ENCODE measurements at regions not wholly inside any gene's neighbourhood (a gene's known extent, or its start where the extent isn't known, plus 50 kb on each side); places are given as distances from the start of the nearest gene placed in this dataset.

- Histone ChIP-seq H3K27me3 (replicated peaks; ENCODE audit: control insufficient read depth, insufficient read depth, low read length) (no peaks in the 10 kb centered on the region), H3K36me3 (ENCODE audit: control insufficient read depth, insufficient read depth, low read length) (no peaks in the 10 kb centered on the region), H3K4me3 (replicated peaks; ENCODE audit: low read depth, low read length) (no peak overlapping the region)
- no peak for TF ChIP-seq CTCF (IDR thresholded peaks at IDR 0.05; ENCODE audit: insufficient read depth, low read length, poor library complexity, severe bottlenecking)
- DNase-seq (ENCODE audit: extremely low read depth, insufficient read length): peak; percentile 77
Measured at GRCh38 chr17:70365091-70365583, 195.8 kb downstream of the KCNJ2 start.

- no peaks in the 10 kb centered on the region for H3K27me3 ChIP-seq (replicated peaks; ENCODE audit: control insufficient read depth, insufficient read depth, low read length)
- H3K36me3 ChIP-seq (ENCODE audit: control insufficient read depth, insufficient read depth, low read length): no peaks in the 10 kb centered on the region
- H3K4me3 ChIP-seq (replicated peaks; ENCODE audit: low read depth, low read length): no peak overlapping the region
- TF ChIP-seq CTCF (IDR thresholded peaks at IDR 0.05; ENCODE audit: insufficient read depth, low read length, poor library complexity, severe bottlenecking): no peak
- no peak for DNase-seq (ENCODE audit: extremely low read depth, insufficient read length)
Measured at GRCh38 chr17:70366386-70366785, 197.1 kb downstream of the KCNJ2 start.

- H3K4me3 ChIP-seq (replicated peaks; ENCODE audit: low read depth, low read length): no peak overlapping the region
- DNase-seq (ENCODE audit: extremely low read depth, insufficient read length): no peak
- no peaks in the 10 kb centered on the region for H3K36me3 ChIP-seq (ENCODE audit: control insufficient read depth, insufficient read depth, low read length)
- H3K27me3 ChIP-seq (replicated peaks; ENCODE audit: control insufficient read depth, insufficient read depth, low read length): no peaks in the 10 kb centered on the region
- no peak for TF ChIP-seq CTCF (IDR thresholded peaks at IDR 0.05; ENCODE audit: insufficient read depth, low read length, poor library complexity, severe bottlenecking)
Measured at GRCh38 chr17:70368011-70368410, 198.7 kb downstream of the KCNJ2 start.

GRCh38 chr17:70369391-70369790 is 200.1 kb downstream of the KCNJ2 start:
- DNase-seq (ENCODE audit: extremely low read depth, insufficient read length): no peak
- no peaks in the 10 kb centered on the region for H3K27me3 ChIP-seq (replicated peaks; ENCODE audit: control insufficient read depth, insufficient read depth, low read length)
- H3K4me3 ChIP-seq (replicated peaks; ENCODE audit: low read depth, low read length): no peak overlapping the region
- no peaks in the 10 kb centered on the region for H3K36me3 ChIP-seq (ENCODE audit: control insufficient read depth, insufficient read depth, low read length)
- TF ChIP-seq CTCF (IDR thresholded peaks at IDR 0.05; ENCODE audit: insufficient read depth, low read length, poor library complexity, severe bottlenecking): no peak

GRCh38 chr17:70370816-70371215 is 201.5 kb downstream of the KCNJ2 start:
- DNase-seq (ENCODE audit: extremely low read depth, insufficient read length): no peak
- TF ChIP-seq CTCF (IDR thresholded peaks at IDR 0.05; ENCODE audit: insufficient read depth, low read length, poor library complexity, severe bottlenecking): no peak
- Histone ChIP-seq H3K27me3 (replicated peaks; ENCODE audit: control insufficient read depth, insufficient read depth, low read length) (no peaks in the 10 kb centered on the region), H3K36me3 (ENCODE audit: control insufficient read depth, insufficient read depth, low read length) (no peaks in the 10 kb centered on the region), H3K4me3 (replicated peaks; ENCODE audit: low read depth, low read length) (no peak overlapping the region)

- Histone ChIP-seq H3K4me3 (replicated peaks; ENCODE audit: low read depth, low read length) (no peak overlapping the region), H3K27me3 (replicated peaks; ENCODE audit: control insufficient read depth, insufficient read depth, low read length) (no peaks in the 10 kb centered on the region), H3K36me3 (ENCODE audit: control insufficient read depth, insufficient read depth, low read length) (no peaks in the 10 kb centered on the region)
- no peak for TF ChIP-seq CTCF (IDR thresholded peaks at IDR 0.05; ENCODE audit: insufficient read depth, low read length, poor library complexity, severe bottlenecking)
- no peak for DNase-seq (ENCODE audit: extremely low read depth, insufficient read length)
Measured at GRCh38 chr17:70373369-70373768, 204.0 kb downstream of the KCNJ2 start.

Measured in GM06990 (cell line).